Stimulated activated effector memory CD8-positive, alpha-beta T cell treated with anti-CD3 and anti-CD28 coated beads, Interleukin-12 subunit alpha, Interleukin-12 subunit beta, amount 100 ng/mL, for 72 hours (primary cell): ENCODE measurements at regions not wholly inside any gene's neighbourhood (a gene's known extent, or its start where the extent isn't known, plus 50 kb on each side); places are given as distances from the start of the nearest gene placed in this dataset.

Source experiments
- ATAC-seq: fragments of 150-1000 bp; cut with Tn5 transposase; 2 replicates; pipeline ENCODE4 v1.10.0; 2021
- DNase-seq, 2 donors: peaks; one replicate each; pipeline ENCODE4 v3.0.0; 2021 to 2022; ENCODE audit warnings: low spot score in 2 of 2
- H3K27ac Mint-ChIP-seq: one replicate; pipeline ENCODE4 v1.8.0; 2022; ENCODE audit warnings: mild to moderate bottlenecking, mixed read lengths
- H3K36me3 Mint-ChIP-seq: one replicate; pipeline ENCODE4 v1.8.0; 2022; ENCODE audit warnings: mild to moderate bottlenecking, mixed read lengths
- H3K4me1 Mint-ChIP-seq: one replicate; pipeline ENCODE4 v1.8.0; 2022; ENCODE audit warnings: mixed read lengths
- H3K4me3 Mint-ChIP-seq: one replicate; pipeline ENCODE4 v1.8.0; 2022; ENCODE audit warnings: mild to moderate bottlenecking, mixed read lengths
- H3K9me3 Mint-ChIP-seq: one replicate; pipeline ENCODE4 v1.8.0; 2022; ENCODE audit warnings: mixed read lengths

DNA sequence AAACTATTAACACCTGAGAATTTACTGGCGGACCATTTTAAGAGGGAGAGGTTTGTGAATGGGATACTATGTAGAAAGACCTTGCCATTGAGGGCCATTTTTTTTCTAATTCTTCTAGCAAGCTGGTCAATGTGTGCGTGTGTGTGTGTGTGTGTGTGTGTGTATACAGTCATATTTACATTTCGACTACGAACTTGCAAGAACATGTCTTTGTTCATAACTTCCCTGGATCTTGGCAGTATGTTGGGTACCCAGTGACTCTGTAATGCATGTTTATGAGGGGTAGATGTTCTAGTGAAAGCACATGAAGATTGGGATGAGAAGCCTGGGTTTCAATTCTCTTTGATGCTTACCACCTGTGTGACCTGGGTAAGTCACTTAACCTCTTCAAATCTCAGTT is 133.6 kb downstream of the UBE2E3 start:
- peaks cover 6% of the 10 kb centered on the region for H3K9me3 Mint-ChIP-seq
- H3K36me3 Mint-ChIP-seq = no peaks in the 10 kb centered on the region
- H3K4me3 Mint-ChIP-seq = no peak overlapping the region
- no peak for ATAC-seq
- no peak for DNase-seq
- H3K4me1 Mint-ChIP-seq = peaks cover 27% of the 10 kb centered on the region
- no peak overlapping the region for H3K27ac Mint-ChIP-seq

DNA sequence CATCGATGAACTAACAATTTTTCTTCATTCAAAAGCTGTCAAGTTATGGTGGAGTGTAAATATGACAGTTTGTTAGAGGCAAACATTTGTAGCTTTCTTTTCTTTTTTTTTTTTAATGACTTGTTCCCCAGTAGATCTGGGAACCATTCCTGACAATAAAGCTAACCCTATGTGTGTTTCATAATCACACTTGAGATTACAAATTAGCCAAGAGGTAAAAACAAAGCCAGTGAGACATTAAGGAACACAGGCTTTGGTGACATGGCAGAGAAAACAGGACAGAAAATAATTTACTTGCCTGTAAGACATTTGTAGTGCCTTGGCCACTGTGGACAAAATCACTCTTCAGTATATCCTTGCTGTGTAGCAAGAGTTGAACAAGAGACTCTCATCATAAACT is 135.9 kb downstream of the UBE2E3 start:
- H3K4me3 Mint-ChIP-seq = no peak overlapping the region
- ATAC-seq (no peak), DNase-seq (no peak)
- no peaks in the 10 kb centered on the region for H3K36me3 Mint-ChIP-seq
- H3K27ac Mint-ChIP-seq = no peak overlapping the region
- peaks cover 2% of the 10 kb centered on the region for H3K9me3 Mint-ChIP-seq
- H3K4me1 Mint-ChIP-seq = peaks cover 29% of the 10 kb centered on the region

DNA sequence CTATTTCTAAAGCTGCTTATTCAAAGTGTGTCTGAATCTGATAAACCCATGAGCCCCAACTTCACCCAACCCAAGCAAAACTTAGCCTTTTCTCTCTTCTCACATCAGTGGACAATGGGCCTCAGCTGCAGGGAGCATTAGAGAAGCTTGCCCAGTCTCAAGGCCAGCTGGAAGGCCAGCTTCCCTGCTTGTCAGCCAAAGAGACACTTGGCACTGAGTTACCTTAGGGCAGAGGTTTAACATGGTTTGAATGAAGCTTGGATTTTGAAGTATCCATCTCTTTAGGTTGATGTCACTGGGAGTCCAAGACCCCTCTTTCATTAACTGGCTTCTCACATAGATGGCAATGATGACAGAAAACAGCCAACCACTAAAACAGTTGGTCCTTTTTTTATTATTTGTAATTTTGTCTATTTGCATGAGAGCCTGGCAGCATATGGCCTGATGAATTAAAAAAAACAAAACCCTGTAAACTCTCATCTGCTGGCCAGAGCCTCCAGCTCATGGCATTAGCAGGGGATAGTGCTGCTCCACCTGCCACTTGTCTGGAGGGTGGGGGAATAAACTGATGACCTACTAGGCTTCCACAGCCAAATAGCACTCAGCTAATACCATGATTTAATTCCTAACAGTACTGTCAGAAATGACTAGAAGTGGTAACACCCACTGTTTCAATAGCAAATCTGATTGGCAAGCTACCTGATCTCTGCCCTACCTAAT is 137.0 kb downstream of the UBE2E3 start:
- no peak overlapping the region for H3K27ac Mint-ChIP-seq
- peaks cover 2% of the 10 kb centered on the region for H3K9me3 Mint-ChIP-seq
- ATAC-seq (no peak), DNase-seq (no peak)
- no peak overlapping the region for H3K4me3 Mint-ChIP-seq
- peaks cover 35% of the 10 kb centered on the region for H3K4me1 Mint-ChIP-seq
- H3K36me3 Mint-ChIP-seq = no peaks in the 10 kb centered on the region

DNA sequence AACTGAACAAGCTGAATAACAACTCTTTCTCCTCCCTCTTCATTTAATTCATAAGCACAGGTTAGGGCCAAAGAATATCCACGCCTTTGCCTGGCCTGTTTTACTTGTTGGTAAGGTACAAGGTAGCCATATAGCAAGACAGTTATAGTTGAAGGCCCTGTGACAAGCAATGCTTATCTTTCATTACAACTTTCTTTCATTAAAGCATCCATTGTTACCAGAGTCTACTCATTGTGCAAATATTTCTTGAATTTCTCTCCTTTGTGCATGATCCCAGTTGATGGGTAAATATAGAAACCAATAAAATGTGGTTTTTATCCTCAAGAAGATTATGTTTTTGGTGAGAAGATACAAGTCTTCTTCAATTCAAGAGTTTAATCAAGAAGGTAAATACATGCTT is 140.2 kb downstream of the UBE2E3 start:
- H3K9me3 Mint-ChIP-seq = peaks cover 2% of the 10 kb centered on the region
- no peak overlapping the region for H3K27ac Mint-ChIP-seq
- H3K36me3 Mint-ChIP-seq = no peaks in the 10 kb centered on the region
- ATAC-seq = no peak
- peaks cover 51% of the 10 kb centered on the region for H3K4me1 Mint-ChIP-seq
- no peak for DNase-seq
- H3K4me3 Mint-ChIP-seq = no peak overlapping the region

DNA sequence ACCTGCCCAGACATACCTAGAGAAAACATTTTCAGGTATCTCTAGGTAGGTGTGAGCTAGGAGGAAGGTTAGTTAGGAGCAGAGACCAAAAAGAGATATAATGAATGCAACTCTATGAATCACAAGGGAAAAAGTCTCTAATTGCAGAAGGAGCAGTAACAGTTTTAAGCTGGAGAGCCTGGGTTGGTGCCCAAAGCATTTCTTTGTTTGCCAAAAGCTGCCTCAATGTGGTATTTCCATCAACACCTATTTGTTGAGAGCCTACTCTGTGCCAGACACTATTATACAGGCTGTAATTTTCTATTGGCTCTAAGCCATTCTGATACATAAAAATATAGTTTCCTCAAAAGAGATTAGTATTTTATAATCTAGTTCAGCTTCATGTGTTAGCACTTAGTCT is 141.6 kb downstream of the UBE2E3 start:
- DNase-seq = no peak
- no peak overlapping the region for H3K27ac Mint-ChIP-seq
- H3K9me3 Mint-ChIP-seq = peaks cover 2% of the 10 kb centered on the region
- no peak overlapping the region for H3K4me3 Mint-ChIP-seq
- H3K4me1 Mint-ChIP-seq = peaks cover 61% of the 10 kb centered on the region
- no peaks in the 10 kb centered on the region for H3K36me3 Mint-ChIP-seq
- ATAC-seq = no peak

DNA sequence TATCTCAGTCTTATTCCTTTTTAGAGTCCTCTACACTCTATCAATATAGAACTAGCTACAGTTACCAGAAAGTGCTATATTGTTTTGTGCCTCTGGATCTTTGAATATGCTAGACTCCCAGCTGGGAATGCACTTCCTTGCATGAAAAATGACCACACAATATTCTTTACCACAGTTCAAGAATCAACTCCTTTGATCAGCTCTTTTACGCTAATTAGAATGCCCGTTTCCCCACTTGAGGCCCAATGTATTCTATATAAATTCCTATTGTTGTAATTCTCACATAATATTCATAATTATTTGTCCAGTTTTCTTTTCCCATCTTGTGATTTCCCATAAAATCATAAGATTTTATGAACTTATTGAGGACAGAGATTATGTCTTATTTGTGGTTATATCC is 142.2 kb downstream of the UBE2E3 start:
- H3K4me1 Mint-ChIP-seq = peaks cover 55% of the 10 kb centered on the region
- no peak for ATAC-seq
- H3K4me3 Mint-ChIP-seq = no peak overlapping the region
- H3K27ac Mint-ChIP-seq = no peak overlapping the region
- H3K9me3 Mint-ChIP-seq = peaks cover 2% of the 10 kb centered on the region
- DNase-seq = no peak
- H3K36me3 Mint-ChIP-seq = no peaks in the 10 kb centered on the region

DNA sequence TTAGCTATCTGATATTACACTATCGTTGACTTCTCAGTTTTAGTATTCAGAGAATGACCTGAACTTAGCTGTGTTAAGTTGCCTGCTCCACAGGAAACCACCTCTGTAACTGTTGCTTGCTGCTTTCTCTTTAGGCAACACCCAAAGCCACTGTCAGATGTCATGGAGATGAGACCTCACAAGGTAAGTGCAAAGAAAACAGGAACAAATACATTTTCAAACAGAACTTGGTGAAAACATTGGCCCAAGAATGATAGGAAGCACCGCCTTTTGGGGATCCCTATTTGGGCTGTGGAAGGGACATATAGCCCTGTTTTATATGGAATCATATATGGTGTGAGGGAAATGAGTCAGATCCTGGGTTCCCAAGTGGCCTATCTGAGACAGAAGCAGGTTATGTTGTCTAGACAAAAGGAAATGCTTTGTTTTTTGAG is 143.4 kb downstream of the UBE2E3 start:
- Mint-ChIP-seq H3K4me3 (peak overlapping the region; percentile 62), H3K27ac (peak overlapping the region; percentile 82), H3K36me3 (no peaks in the 10 kb centered on the region), H3K9me3 (no peaks in the 10 kb centered on the region), H3K4me1 (peaks cover 45% of the 10 kb centered on the region)
- DNase-seq (peak; percentile 28 to 77), ATAC-seq (peak; percentile 97)

DNA sequence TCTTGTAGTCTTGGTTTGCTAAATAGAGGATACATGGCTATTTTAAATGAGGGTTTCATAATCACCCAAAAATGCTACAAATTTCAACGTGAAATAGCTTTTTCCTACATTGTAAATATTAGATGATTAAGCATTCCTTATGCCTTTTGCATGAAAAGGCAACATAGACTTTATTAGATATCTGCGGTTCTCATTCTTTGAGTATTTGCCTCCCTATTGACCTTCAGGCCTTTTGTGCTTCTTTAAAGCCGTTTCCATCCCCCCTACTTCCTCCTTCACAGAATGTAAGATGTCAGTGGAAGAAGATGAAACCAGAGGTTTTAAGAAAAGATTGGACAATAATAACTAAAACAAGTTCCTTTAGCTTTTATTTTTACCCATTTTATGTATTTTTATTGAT is 144.1 kb downstream of the UBE2E3 start:
- H3K36me3 Mint-ChIP-seq = peaks cover 2% of the 10 kb centered on the region
- H3K4me3 Mint-ChIP-seq = peak overlapping the region; percentile 62
- H3K4me1 Mint-ChIP-seq = peaks cover 48% of the 10 kb centered on the region
- no peak for DNase-seq
- no peaks in the 10 kb centered on the region for H3K9me3 Mint-ChIP-seq
- peak overlapping the region; percentile 82 for H3K27ac Mint-ChIP-seq
- no peak for ATAC-seq

DNA sequence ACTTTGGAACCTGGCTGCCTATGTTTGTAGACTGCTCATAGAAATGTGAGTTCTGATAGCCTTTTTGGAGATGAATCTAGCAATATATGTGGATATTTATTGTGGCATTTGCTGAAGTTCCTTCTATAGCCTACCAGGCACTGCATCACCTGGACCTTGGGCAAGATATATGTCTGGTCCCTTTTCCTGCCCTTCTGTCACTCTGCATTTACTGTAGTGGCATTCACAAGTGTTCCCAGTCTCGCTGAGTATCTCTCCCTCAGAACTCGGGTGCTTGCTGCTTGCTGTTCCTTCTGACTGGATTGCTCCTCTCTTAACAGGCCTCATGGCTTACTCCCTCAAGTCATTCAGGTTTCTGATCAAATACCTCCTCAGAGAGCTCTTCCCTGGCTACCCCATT is 145.0 kb downstream of the UBE2E3 start:
- Mint-ChIP-seq H3K36me3 (peaks cover 7% of the 10 kb centered on the region), H3K4me1 (peaks cover 50% of the 10 kb centered on the region), H3K4me3 (peak overlapping the region; percentile 62), H3K27ac (peak overlapping the region; percentile 82), H3K9me3 (no peaks in the 10 kb centered on the region)
- peak in 1 of 2 donors; percentile 63 for DNase-seq
- ATAC-seq = no peak

DNA sequence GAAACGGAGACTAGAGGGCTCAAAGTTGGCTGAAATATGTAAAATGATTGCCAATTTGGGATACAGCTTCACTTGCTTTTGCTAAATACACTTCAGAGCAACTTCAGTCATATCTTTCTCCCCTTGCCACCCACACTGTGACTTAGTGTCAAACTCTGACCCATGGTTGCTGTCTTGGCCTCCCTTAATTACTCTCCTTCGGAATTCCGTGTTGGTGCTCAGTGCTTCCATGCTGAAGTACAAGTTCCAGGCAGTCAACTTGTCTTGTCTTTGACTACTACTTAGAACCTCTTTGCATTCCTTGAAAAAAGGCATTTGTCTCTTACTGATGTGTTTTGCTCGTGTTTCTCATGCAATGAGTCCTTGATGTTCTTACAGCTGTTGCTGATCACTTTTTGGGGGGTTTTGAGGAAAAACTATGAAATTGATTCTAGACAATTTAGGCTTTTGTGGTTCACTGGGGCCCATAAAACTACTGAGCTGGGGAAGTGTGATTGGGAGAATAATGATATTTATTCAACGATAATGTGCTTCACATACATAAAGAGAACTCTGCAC is 146.0 kb downstream of the UBE2E3 start:
- peak overlapping the region; percentile 62 for H3K4me3 Mint-ChIP-seq

DNA sequence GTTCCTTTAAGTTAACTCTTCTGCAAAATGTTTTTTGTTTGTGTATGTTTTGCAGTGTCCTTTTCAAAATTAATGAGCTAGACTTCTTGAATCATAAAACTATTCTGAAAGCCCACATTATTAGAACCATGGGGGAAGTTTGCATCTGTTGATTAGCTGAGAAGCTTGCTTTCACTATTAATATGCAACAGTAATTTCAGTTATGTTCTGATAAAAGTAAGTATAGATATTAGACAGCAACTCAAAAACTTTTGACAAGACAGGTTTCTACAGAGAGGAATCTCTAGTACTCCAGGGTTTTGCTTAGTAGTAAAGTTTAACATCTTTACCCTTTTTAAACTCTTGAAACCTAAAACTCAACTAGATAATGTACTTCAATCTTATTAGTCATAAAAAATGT is 147.8 kb downstream of the UBE2E3 start:
- Mint-ChIP-seq H3K4me1 (peaks cover 53% of the 10 kb centered on the region), H3K36me3 (peaks cover 7% of the 10 kb centered on the region)

More for the DNA sequence above, 146.0 kb downstream of the UBE2E3 start:
- Mint-ChIP-seq H3K4me1 (peaks cover 47% of the 10 kb centered on the region), H3K9me3 (no peaks in the 10 kb centered on the region), H3K27ac (peak overlapping the region; percentile 82), H3K36me3 (peaks cover 7% of the 10 kb centered on the region)
- peak; percentile 29 for ATAC-seq
- DNase-seq = no peak

DNA sequence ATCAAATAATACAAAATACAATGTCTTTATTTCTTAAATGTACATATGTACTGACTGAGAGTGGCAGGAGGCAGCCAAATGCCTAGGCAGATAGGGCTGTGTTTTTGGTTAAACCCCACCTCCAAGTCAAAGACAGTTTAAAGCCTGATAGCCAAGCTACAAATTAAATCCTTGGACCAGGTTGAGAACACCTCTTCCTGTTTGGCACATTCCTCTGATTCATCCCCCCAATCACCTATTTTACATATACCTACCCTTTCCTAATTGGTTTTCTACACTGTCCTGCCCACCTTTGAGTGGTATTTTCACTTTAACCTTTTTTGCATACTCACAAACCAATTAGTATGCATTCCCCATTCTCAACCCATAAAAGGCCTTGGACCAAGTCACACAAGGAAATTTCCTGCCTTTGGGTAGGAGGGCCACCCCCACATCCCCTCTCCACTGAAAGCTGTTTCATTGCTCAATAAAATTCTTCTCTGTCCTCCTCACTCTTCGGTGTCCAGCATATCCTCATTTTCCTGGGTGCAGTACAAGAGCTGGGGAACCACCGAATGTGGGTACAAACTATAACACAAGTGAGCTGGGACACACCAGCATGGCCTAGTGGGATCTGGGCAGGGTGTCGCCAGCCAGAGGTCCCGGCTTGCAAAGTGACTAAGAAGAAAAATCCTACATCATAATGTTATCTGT is 149.1 kb downstream of the UBE2E3 start:
- Mint-ChIP-seq H3K4me1 (peaks cover 43% of the 10 kb centered on the region), H3K4me3 (peak overlapping the region; percentile 57), H3K9me3 (no peaks in the 10 kb centered on the region), H3K27ac (peak overlapping the region; percentile 74), H3K36me3 (peaks cover 10% of the 10 kb centered on the region)
- peak in 1 of 2 donors; percentile 65 for DNase-seq
- peak; percentile 29 for ATAC-seq

More for the DNA sequence above, 147.8 kb downstream of the UBE2E3 start:
- peak; percentile 66 for ATAC-seq
- Mint-ChIP-seq H3K27ac (peak overlapping the region; percentile 82), H3K4me3 (peak overlapping the region; percentile 62), H3K9me3 (no peaks in the 10 kb centered on the region)
- no peak for DNase-seq

DNA sequence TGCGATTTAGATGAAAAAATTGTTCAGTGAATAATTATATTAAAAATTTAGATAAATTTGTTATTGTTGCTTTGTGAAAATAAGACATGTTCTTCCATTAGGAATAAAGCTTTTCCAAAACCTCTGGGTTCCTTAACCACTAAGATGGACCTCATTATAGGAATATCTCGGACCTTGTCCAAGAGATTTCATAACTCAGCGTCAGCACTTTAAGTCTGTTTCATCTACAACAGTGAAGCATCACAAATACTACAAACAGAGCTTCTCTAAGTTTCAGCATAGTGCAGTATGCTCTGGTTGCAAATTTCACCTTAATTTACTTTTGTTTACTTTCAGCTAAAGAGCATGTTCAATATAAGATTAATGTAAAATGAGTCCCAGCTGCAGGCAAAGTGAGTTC is 150.3 kb downstream of the UBE2E3 start:
- DNase-seq (no peak), ATAC-seq (no peak)
- Mint-ChIP-seq H3K27ac (peak overlapping the region; percentile 74), H3K9me3 (no peaks in the 10 kb centered on the region), H3K4me1 (peaks cover 36% of the 10 kb centered on the region), H3K4me3 (peak overlapping the region; percentile 62), H3K36me3 (peaks cover 17% of the 10 kb centered on the region)

DNA sequence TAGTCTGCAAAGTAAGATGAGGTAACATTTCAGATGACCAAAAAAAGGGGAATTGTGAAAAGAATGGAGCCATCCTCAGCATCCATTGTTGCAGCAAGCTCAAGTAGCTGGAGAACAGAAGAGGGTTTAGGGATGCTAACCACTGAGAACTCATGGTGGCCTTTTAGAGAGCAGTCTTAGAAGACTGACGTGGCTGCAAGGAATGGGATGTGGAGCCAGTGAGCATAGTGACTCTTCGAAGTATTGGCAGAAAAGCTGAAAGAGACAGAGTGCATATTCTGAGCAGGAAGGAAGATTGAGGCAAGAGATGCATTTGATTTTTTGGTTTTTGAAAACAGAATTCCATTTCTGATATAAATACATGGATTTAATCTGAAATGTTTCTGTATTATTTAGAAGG is 151.2 kb downstream of the UBE2E3 start:
- H3K36me3 Mint-ChIP-seq = peaks cover 17% of the 10 kb centered on the region
- H3K4me3 Mint-ChIP-seq = peak overlapping the region; percentile 62
- peak overlapping the region; percentile 74 for H3K27ac Mint-ChIP-seq
- no peaks in the 10 kb centered on the region for H3K9me3 Mint-ChIP-seq
- H3K4me1 Mint-ChIP-seq = peaks cover 27% of the 10 kb centered on the region
- DNase-seq (no peak), ATAC-seq (peak; percentile 48)

DNA sequence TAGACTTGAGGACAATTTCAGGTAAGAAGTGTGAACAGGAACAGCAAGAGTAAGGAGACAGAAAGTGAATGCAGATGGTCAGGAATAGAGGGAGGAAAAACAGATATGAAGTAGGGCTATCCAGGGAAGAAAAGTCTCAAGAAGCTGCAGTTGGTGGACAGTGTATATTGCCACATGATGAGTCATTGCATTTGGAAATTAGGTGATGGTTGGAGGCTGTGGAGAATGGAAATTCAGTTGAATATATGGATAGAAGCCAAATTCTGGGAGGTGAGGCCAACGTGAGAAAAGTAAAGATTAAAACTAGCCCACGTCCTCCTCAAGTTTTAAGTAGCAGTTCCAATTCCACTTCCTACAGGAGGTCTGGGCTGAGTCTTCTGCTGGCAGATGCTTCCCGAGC is 158.4 kb downstream of the UBE2E3 start:
- no peaks in the 10 kb centered on the region for H3K9me3 Mint-ChIP-seq
- ATAC-seq (no peak), DNase-seq (no peak)
- peaks cover 48% of the 10 kb centered on the region for H3K4me1 Mint-ChIP-seq
- H3K36me3 Mint-ChIP-seq = peaks cover 16% of the 10 kb centered on the region
- H3K27ac Mint-ChIP-seq = no peak overlapping the region
- peak overlapping the region; percentile 2 for H3K4me3 Mint-ChIP-seq

DNA sequence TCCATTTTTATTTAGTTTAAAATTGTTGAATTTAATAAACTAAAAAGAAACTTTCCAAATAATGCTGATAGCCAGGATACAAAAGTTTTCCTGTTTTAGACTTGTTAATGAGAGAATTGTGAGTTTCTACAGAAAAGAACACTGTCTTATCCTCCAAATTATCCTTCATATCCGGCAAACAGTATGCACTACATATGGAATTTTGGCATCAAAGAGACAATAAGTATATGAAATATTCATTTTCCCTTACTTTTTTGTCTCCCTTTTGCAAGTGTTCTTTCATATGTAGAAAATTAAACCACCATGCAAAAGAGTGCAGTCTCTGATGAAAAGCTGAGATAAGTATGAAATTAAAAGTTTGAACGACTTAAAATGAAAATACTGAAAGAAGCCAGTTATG is 159.4 kb downstream of the UBE2E3 start:
- H3K9me3 Mint-ChIP-seq = no peaks in the 10 kb centered on the region
- no peak overlapping the region for H3K27ac Mint-ChIP-seq
- H3K4me1 Mint-ChIP-seq = peaks cover 53% of the 10 kb centered on the region
- DNase-seq (no peak), ATAC-seq (no peak)
- H3K36me3 Mint-ChIP-seq = peaks cover 11% of the 10 kb centered on the region
- H3K4me3 Mint-ChIP-seq = peak overlapping the region; percentile 63
